NCI-H1105 treated with DMSO at 0.1 percent for 48 hours (cell line): ENCODE measurements at regions not wholly inside any gene's neighbourhood (a gene's known extent, or its start where the extent isn't known, plus 50 kb on each side); places are given as distances from the start of the nearest gene placed in this dataset.

Experiments used
- DNase-seq: peaks from one replicate; lab custom pipeline; 2025; lab: John Stamatoyannopoulos, UW

GRCh38 chr1:185581020-185581419 is 153.2 kb upstream of the HMCN1 start:
- DNase-seq, result no peak

- DNase-seq, result no peak
Measured at GRCh38 chr1:185578293-185578692, 155.9 kb upstream of the HMCN1 start.

- no peak for DNase-seq
Measured at GRCh38 chr1:185574139-185574875, 159.9 kb upstream of the HMCN1 start.

- DNase-seq, result no peak
Measured at GRCh38 chr1:185573677-185574076, 160.5 kb upstream of the HMCN1 start.

GRCh38 chr1:185573162-185573561 is 161.0 kb upstream of the HMCN1 start:
- DNase-seq, result no peak

- DNase-seq, result no peak
Measured at GRCh38 chr1:185570962-185571361, 163.2 kb upstream of the HMCN1 start.

- no peak for DNase-seq
Measured at GRCh38 chr1:185568155-185569123, 165.8 kb upstream of the HMCN1 start.

- DNase-seq, result no peak
Measured at GRCh38 chr1:185567440-185567839, 166.8 kb upstream of the HMCN1 start.

GRCh38 chr1:185566995-185567394 is 167.2 kb upstream of the HMCN1 start:
- DNase-seq, result peak; percentile 94

- DNase-seq, result peak; percentile 70
Measured at GRCh38 chr1:185565302-185565701, 168.9 kb upstream of the HMCN1 start.

- DNase-seq, result no peak
Measured at GRCh38 chr1:185564816-185565215, 169.4 kb upstream of the HMCN1 start.

- DNase-seq, result no peak
Measured at GRCh38 chr1:185562461-185563359, 171.5 kb upstream of the HMCN1 start.

GRCh38 chr1:185561629-185562028 is 172.6 kb upstream of the HMCN1 start:
- DNase-seq, result no peak

GRCh38 chr1:185560760-185561159 is 173.4 kb upstream of the HMCN1 start:
- DNase-seq, result no peak

- no peak for DNase-seq
Measured at GRCh38 chr1:185559684-185560331, 174.4 kb upstream of the HMCN1 start.

- no peak for DNase-seq
Measured at GRCh38 chr1:185559151-185559550, 175.0 kb upstream of the HMCN1 start.

- no peak for DNase-seq
Measured at GRCh38 chr1:185556561-185556960, 177.6 kb upstream of the HMCN1 start.

- no peak for DNase-seq
Measured at GRCh38 chr1:185555743-185556142, 178.4 kb upstream of the HMCN1 start.

GRCh38 chr1:185551008-185551407 is 183.2 kb upstream of the HMCN1 start:
- no peak for DNase-seq

- DNase-seq, result no peak
Measured at GRCh38 chr1:185549906-185550305, 184.3 kb upstream of the HMCN1 start.

GRCh38 chr1:185546029-185546428 is 188.2 kb upstream of the HMCN1 start:
- no peak for DNase-seq
